ENCODE measurements at regions not wholly inside any gene's neighbourhood (a gene's known extent, or its start where the extent isn't known, plus 50 kb on each side); places are given as distances from the start of the nearest gene placed in this dataset.

- ATAC-seq (no peak), DNase-seq (peak; percentile 12)
- no peaks in the 10 kb centered on the region for H3K36me3 ChIP-seq
- intact Hi-C loops (cut with DNase I): no loop called here
- no peaks in the 10 kb centered on the region for H3K27me3 ChIP-seq (ENCODE audit: low read depth)
- no peak overlapping the region for H3K27ac ChIP-seq
- TF ChIP-seq CTCF (IDR thresholded peaks at IDR 0.05): no peak
- no peak overlapping the region for H3K4me3 ChIP-seq
- H3K4me1 ChIP-seq: peaks cover 8% of the 10 kb centered on the region
- no peaks in the 10 kb centered on the region for H3K9me3 ChIP-seq
Observed at GRCh38 chr10:5588603-5589002, 63.8 kb downstream of the CALML3 start.
